Occipital lobe (tissue), 1 donor: ENCODE measurements at regions not wholly inside any gene's neighbourhood (a gene's known extent, or its start where the extent isn't known, plus 50 kb on each side); places are given as distances from the start of the nearest gene placed in this dataset.
"Not testable (repeated sequence)": the region's sequence is repeated elsewhere in the genome, so short reads cannot be mapped to it uniquely, and the experiment has no call there.

Source experiments
- DNase-seq: peaks from one replicate; lab custom pipeline; 2025; lab: John Stamatoyannopoulos, UW

GRCh38 chrX:10676235-10676957 is 56.0 kb upstream of the MID1 start:
- no peak for DNase-seq

GRCh38 chrX:10677490-10677889 is 57.1 kb upstream of the MID1 start:
- DNase-seq, result no peak

GRCh38 chrX:10679387-10679786 is 59.0 kb upstream of the MID1 start:
- DNase-seq, result no peak

GRCh38 chrX:10681167-10681566 is 60.8 kb upstream of the MID1 start:
- DNase-seq, result no peak

- DNase-seq, result not testable (repeated sequence)
Measured at GRCh38 chrX:10683631-10684030, 63.2 kb upstream of the MID1 start.

- no peak for DNase-seq
Measured at GRCh38 chrX:10685923-10686595, 65.7 kb upstream of the MID1 start.

- not testable (repeated sequence) for DNase-seq
Measured at GRCh38 chrX:10691751-10692150, 71.4 kb upstream of the MID1 start.

- DNase-seq, result no peak
Measured at GRCh38 chrX:10697616-10698317, 77.4 kb upstream of the MID1 start.

GRCh38 chrX:10698318-10698640 is 77.9 kb upstream of the MID1 start:
- no peak for DNase-seq

- DNase-seq, result no peak
Measured at GRCh38 chrX:10702031-10702430, 81.6 kb upstream of the MID1 start.

- not testable (repeated sequence) for DNase-seq
Measured at GRCh38 chrX:10706342-10706741, 86.0 kb upstream of the MID1 start.

GRCh38 chrX:10707773-10708172 is 87.4 kb upstream of the MID1 start:
- no peak for DNase-seq

- DNase-seq, result no peak
Measured at GRCh38 chrX:10709276-10709675, 88.9 kb upstream of the MID1 start.

GRCh38 chrX:10714531-10714930 is 94.1 kb upstream of the MID1 start:
- DNase-seq, result no peak

- peak; percentile 4 for DNase-seq
Measured at GRCh38 chrX:10722851-10723250, 102.5 kb upstream of the MID1 start.

- no peak for DNase-seq
Measured at GRCh38 chrX:10725071-10725470, 104.7 kb upstream of the MID1 start.

GRCh38 chrX:10726647-10727046 is 106.3 kb upstream of the MID1 start:
- no peak for DNase-seq

- no peak for DNase-seq
Measured at GRCh38 chrX:10728806-10729389, 108.5 kb upstream of the MID1 start.

GRCh38 chrX:10739426-10739825 is 119.0 kb upstream of the MID1 start:
- no peak for DNase-seq

- no peak for DNase-seq
Measured at GRCh38 chrX:10741003-10741402, 120.6 kb upstream of the MID1 start.

GRCh38 chrX:10741550-10741949 is 121.2 kb upstream of the MID1 start:
- no peak for DNase-seq

GRCh38 chrX:10743476-10743875 is 123.1 kb upstream of the MID1 start:
- DNase-seq, result no peak
